SK-N-SH treated with all-trans-retinoic acid at 6 μM for 48 hours (cell line): ENCODE measurements at regions not wholly inside any gene's neighbourhood (a gene's known extent, or its start where the extent isn't known, plus 50 kb on each side); places are given as distances from the start of the nearest gene placed in this dataset.

Experiments
- ARNTL ChIP-seq: fragments of 450-650 bp; formaldehyde crosslinking; IDR thresholded peaks from 2 replicates; pipeline ENCODE4 v1.5.0; 2020; ENCODE audit warnings: low read depth, mild to moderate bottlenecking, moderate library complexity, borderline replicate concordance
- BACH2 ChIP-seq: fragments of 250-450 bp; sonication (Bioruptor Pico); IDR thresholded peaks from 2 replicates; pipeline ENCODE4 v1.9.0; 2021; ENCODE audit warnings: mild to moderate bottlenecking, borderline replicate concordance
- CREB5 ChIP-seq: fragments of 250-450 bp; sonication (Bioruptor Pico); IDR thresholded peaks from 2 replicates; pipeline ENCODE4 v1.5.1; 2020; ENCODE audit warnings: low read depth, mild to moderate bottlenecking, moderate library complexity
- POU6F1 ChIP-seq: fragments of 250-450 bp; sonication (Bioruptor Pico); IDR thresholded peaks from 2 replicates; pipeline ENCODE4 v1.8.0; 2021; ENCODE audit warnings: low read depth, mild to moderate bottlenecking, moderate library complexity, borderline replicate concordance
- RARB ChIP-seq: fragments of 250-450 bp; sonication (Bioruptor Pico); IDR thresholded peaks from 2 replicates; pipeline ENCODE4 v1.8.0; 2021; ENCODE audit warnings: mild to moderate bottlenecking, moderate library complexity
- TOX ChIP-seq: fragments of 250-450 bp; sonication (Bioruptor Pico); IDR thresholded peaks from 2 replicates; pipeline ENCODE4 v1.8.0; 2021; ENCODE audit warnings: mild to moderate bottlenecking, moderate library complexity, borderline replicate concordance
- ZC3H10 ChIP-seq: fragments of 250-450 bp; sonication (Bioruptor Pico); IDR thresholded peaks from 2 replicates; pipeline ENCODE4 v1.5.1; 2021; ENCODE audit warnings: mild to moderate bottlenecking, moderate library complexity
- ZFP3 ChIP-seq: fragments of 250-450 bp; sonication (Bioruptor Pico); IDR thresholded peaks from 2 replicates; pipeline ENCODE4 v1.5.0; 2020; ENCODE audit warnings: mild to moderate bottlenecking, moderate library complexity
- ZNF70 ChIP-seq: fragments of 450-650 bp; formaldehyde crosslinking; IDR thresholded peaks from 2 replicates; pipeline ENCODE4 v1.5.0; 2020; ENCODE audit warnings: mild to moderate bottlenecking, moderate library complexity
- TF ChIP-seq, protein P1 (sequence below): fragments of 250-450 bp; sonication (Bioruptor Pico); IDR thresholded peaks from 2 replicates; pipeline ENCODE4 v1.8.0; 2020; ENCODE audit warnings: mild to moderate bottlenecking, moderate library complexity, borderline replicate concordance
- TF ChIP-seq, protein P2 (sequence below): fragments of 250-450 bp; sonication (Bioruptor Pico); IDR thresholded peaks from 2 replicates; pipeline ENCODE4 v1.5.0; 2020; ENCODE audit warnings: mild to moderate bottlenecking, moderate library complexity

DNA sequence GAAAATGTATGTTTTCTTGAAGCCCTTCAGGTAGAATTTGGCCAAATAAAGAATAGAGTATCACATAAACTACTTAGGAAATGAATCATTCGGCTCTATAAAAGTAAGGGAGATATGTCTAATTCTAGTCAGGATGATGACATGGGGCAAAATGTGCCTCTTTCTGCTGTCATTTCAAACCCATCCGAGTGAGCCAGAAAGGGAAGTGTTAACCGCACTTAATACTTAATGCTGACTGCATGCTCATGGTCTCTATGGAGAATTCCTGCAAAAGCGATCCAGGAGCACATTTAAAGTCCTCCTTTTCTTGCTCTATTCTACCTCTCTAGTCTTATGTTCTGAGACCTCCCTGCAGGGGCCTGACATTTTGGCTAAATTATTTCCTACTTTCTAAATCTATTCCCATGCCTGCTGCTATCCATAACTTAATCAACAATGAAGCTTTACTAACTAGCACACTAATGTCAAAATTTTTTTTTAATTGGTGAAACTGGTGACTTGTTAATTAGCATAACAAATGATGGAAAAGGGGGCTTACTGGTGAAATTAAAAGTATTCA, 127.4 kb downstream of the CDC42EP3 start:
- TF ChIP-seq ARNTL (CRISPR knock-in tag) (no peak), POU6F1 (CRISPR knock-in tag) (no peak), BACH2 (CRISPR knock-in tag) (no peak), CREB5 (CRISPR knock-in tag) (no peak), RARB (CRISPR knock-in tag) (no peak), ZC3H10 (CRISPR knock-in tag) (no peak), ZNF70 (CRISPR knock-in tag) (no peak), TOX (CRISPR knock-in tag) (no peak), ZFP3 (no peak)
- TF ChIP-seq, protein P1, sequence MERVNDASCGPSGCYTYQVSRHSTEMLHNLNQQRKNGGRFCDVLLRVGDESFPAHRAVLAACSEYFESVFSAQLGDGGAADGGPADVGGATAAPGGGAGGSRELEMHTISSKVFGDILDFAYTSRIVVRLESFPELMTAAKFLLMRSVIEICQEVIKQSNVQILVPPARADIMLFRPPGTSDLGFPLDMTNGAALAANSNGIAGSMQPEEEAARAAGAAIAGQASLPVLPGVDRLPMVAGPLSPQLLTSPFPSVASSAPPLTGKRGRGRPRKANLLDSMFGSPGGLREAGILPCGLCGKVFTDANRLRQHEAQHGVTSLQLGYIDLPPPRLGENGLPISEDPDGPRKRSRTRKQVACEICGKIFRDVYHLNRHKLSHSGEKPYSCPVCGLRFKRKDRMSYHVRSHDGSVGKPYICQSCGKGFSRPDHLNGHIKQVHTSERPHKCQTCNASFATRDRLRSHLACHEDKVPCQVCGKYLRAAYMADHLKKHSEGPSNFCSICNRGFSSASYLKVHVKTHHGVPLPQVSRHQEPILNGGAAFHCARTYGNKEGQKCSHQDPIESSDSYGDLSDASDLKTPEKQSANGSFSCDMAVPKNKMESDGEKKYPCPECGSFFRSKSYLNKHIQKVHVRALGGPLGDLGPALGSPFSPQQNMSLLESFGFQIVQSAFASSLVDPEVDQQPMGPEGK (CRISPR knock-in tag), result no peak
- TF ChIP-seq, protein P2, sequence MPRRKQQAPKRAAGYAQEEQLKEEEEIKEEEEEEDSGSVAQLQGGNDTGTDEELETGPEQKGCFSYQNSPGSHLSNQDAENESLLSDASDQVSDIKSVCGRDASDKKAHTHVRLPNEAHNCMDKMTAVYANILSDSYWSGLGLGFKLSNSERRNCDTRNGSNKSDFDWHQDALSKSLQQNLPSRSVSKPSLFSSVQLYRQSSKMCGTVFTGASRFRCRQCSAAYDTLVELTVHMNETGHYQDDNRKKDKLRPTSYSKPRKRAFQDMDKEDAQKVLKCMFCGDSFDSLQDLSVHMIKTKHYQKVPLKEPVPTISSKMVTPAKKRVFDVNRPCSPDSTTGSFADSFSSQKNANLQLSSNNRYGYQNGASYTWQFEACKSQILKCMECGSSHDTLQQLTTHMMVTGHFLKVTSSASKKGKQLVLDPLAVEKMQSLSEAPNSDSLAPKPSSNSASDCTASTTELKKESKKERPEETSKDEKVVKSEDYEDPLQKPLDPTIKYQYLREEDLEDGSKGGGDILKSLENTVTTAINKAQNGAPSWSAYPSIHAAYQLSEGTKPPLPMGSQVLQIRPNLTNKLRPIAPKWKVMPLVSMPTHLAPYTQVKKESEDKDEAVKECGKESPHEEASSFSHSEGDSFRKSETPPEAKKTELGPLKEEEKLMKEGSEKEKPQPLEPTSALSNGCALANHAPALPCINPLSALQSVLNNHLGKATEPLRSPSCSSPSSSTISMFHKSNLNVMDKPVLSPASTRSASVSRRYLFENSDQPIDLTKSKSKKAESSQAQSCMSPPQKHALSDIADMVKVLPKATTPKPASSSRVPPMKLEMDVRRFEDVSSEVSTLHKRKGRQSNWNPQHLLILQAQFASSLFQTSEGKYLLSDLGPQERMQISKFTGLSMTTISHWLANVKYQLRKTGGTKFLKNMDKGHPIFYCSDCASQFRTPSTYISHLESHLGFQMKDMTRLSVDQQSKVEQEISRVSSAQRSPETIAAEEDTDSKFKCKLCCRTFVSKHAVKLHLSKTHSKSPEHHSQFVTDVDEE (CRISPR knock-in tag), result no peak
